ENCODE measurements at regions not wholly inside any gene's neighbourhood (a gene's known extent, or its start where the extent isn't known, plus 50 kb on each side); places are given as distances from the start of the nearest gene placed in this dataset.

- no peak overlapping the region for H3K27ac ChIP-seq (ENCODE audit: low read depth in 2 of 2, low read length in 2 of 2)
- no peak overlapping the region for H3K9ac ChIP-seq (ENCODE audit: low read length in 3 of 3)
- TF ChIP-seq, protein P1, sequence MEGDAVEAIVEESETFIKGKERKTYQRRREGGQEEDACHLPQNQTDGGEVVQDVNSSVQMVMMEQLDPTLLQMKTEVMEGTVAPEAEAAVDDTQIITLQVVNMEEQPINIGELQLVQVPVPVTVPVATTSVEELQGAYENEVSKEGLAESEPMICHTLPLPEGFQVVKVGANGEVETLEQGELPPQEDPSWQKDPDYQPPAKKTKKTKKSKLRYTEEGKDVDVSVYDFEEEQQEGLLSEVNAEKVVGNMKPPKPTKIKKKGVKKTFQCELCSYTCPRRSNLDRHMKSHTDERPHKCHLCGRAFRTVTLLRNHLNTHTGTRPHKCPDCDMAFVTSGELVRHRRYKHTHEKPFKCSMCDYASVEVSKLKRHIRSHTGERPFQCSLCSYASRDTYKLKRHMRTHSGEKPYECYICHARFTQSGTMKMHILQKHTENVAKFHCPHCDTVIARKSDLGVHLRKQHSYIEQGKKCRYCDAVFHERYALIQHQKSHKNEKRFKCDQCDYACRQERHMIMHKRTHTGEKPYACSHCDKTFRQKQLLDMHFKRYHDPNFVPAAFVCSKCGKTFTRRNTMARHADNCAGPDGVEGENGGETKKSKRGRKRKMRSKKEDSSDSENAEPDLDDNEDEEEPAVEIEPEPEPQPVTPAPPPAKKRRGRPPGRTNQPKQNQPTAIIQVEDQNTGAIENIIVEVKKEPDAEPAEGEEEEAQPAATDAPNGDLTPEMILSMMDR (IDR thresholded peaks at IDR 0.05; ENCODE audit: borderline replicate concordance, extremely low read depth, insufficient read depth) = no peak
- no peaks in the 10 kb centered on the region for H3K9me3 ChIP-seq (ENCODE audit: control insufficient read depth in 2 of 3, insufficient read depth in 1 of 3, low read length in 3 of 3)
- H3K4me3 ChIP-seq (ENCODE audit: low read length in 3 of 3) = no peak overlapping the region
- intact Hi-C loops (cut with DNase I) = no loop called here
- DNase-seq (peak in 1 of 5 donors; percentile 12), FAIRE-seq (no peak)
- H3K27me3 ChIP-seq (ENCODE audit: control insufficient read depth, insufficient read depth, low read length) = no peaks in the 10 kb centered on the region
- H3K4me1 ChIP-seq (ENCODE audit: control insufficient read depth in 2 of 3, insufficient read depth in 2 of 3, low read depth in 1 of 3, low read length in 3 of 3) = no peaks in the 10 kb centered on the region
- H3K36me3 ChIP-seq (ENCODE audit: control insufficient read depth in 2 of 3, insufficient read depth in 3 of 3, low read length in 3 of 3) = no peaks in the 10 kb centered on the region
These were observed 218.5 kb downstream of the SLC6A15 start for GRCh38 chr12:84694116-84694515.

GRCh38 chr12:84692071-84692470 lies 220.5 kb downstream of the SLC6A15 start:
- no peak overlapping the region for H3K9ac ChIP-seq (ENCODE audit: low read length in 3 of 3)
- H3K36me3 ChIP-seq (ENCODE audit: control insufficient read depth in 2 of 3, insufficient read depth in 3 of 3, low read length in 3 of 3) = no peaks in the 10 kb centered on the region
- intact Hi-C loops (cut with DNase I) = no loop called here
- no peak overlapping the region for H3K27ac ChIP-seq (ENCODE audit: low read depth in 2 of 2, low read length in 2 of 2)
- no peaks in the 10 kb centered on the region for H3K9me3 ChIP-seq (ENCODE audit: control insufficient read depth in 2 of 3, insufficient read depth in 1 of 3, low read length in 3 of 3)
- no peaks in the 10 kb centered on the region for H3K27me3 ChIP-seq (ENCODE audit: control insufficient read depth, insufficient read depth, low read length)
- H3K4me3 ChIP-seq (ENCODE audit: low read length in 3 of 3) = no peak overlapping the region
- no peak for DNase-seq
- no peaks in the 10 kb centered on the region for H3K4me1 ChIP-seq (ENCODE audit: control insufficient read depth in 2 of 3, insufficient read depth in 2 of 3, low read depth in 1 of 3, low read length in 3 of 3)
- TF ChIP-seq, protein P1 (IDR thresholded peaks at IDR 0.05; ENCODE audit: borderline replicate concordance, extremely low read depth, insufficient read depth) = no peak
- FAIRE-seq = no peak

GRCh38 chr12:84691266-84691665 lies 221.3 kb downstream of the SLC6A15 start:
- intact Hi-C loops (cut with DNase I) = no loop called here
- FAIRE-seq = no peak
- DNase-seq = peak in 1 of 5 donors; percentile 29

More at GRCh38 chr12:84691266-84691665, 221.3 kb downstream of the SLC6A15 start:
- no peaks in the 10 kb centered on the region for H3K36me3 ChIP-seq (ENCODE audit: control insufficient read depth in 2 of 3, insufficient read depth in 3 of 3, low read length in 3 of 3)
- H3K27me3 ChIP-seq (ENCODE audit: control insufficient read depth, insufficient read depth, low read length) = no peaks in the 10 kb centered on the region
- TF ChIP-seq, protein P1 (IDR thresholded peaks at IDR 0.05; ENCODE audit: borderline replicate concordance, extremely low read depth, insufficient read depth) = no peak
- no peak overlapping the region for H3K4me3 ChIP-seq (ENCODE audit: low read length in 3 of 3)
- no peak overlapping the region for H3K27ac ChIP-seq (ENCODE audit: low read depth in 2 of 2, low read length in 2 of 2)
- H3K9ac ChIP-seq (ENCODE audit: low read length in 3 of 3) = no peak overlapping the region
- no peaks in the 10 kb centered on the region for H3K4me1 ChIP-seq (ENCODE audit: control insufficient read depth in 2 of 3, insufficient read depth in 2 of 3, low read depth in 1 of 3, low read length in 3 of 3)
- no peaks in the 10 kb centered on the region for H3K9me3 ChIP-seq (ENCODE audit: control insufficient read depth in 2 of 3, insufficient read depth in 1 of 3, low read length in 3 of 3)
